HTR-8/SVneo (cell line): ENCODE measurements at regions not wholly inside any gene's neighbourhood (a gene's known extent, or its start where the extent isn't known, plus 50 kb on each side); places are given as distances from the start of the nearest gene placed in this dataset.
"Not testable (repeated sequence)": the region's sequence is repeated elsewhere in the genome, so short reads cannot be mapped to it uniquely, and the experiment has no call there.

Source experiments
- DNase-seq: peaks from one replicate; pipeline ENCODE4 v3.0.0; 2011; ENCODE audit warnings: low spot score, mixed read lengths; ENCODE audit not compliant: insufficient read length
- FAIRE-seq: peaks from 2 replicates; lab custom pipeline; 2011; peaks lifted over from hg19 to GRCh38; lab: Jason Lieb, UNC

- no peak for FAIRE-seq
Measured at GRCh38 chr17:6269478-6269877, 165.4 kb downstream of the AIPL1 start.

GRCh38 chr17:6261466-6261865, 173.5 kb downstream of the AIPL1 start:
- DNase-seq (no peak), FAIRE-seq (no peak)

More at GRCh38 chr17:6269478-6269877, 165.4 kb downstream of the AIPL1 start:
- DNase-seq = peak; percentile 45

GRCh38 chr17:6259899-6260298, 175.0 kb downstream of the AIPL1 start:
- FAIRE-seq (no peak), DNase-seq (no peak)

GRCh38 chr17:6257336-6257735, 177.6 kb downstream of the AIPL1 start:
- no peak for FAIRE-seq
- no peak for DNase-seq

- DNase-seq = no peak
- no peak for FAIRE-seq
Measured at GRCh38 chr17:6255322-6255721, 179.6 kb downstream of the AIPL1 start.

GRCh38 chr17:6254036-6254435, 180.9 kb downstream of the AIPL1 start:
- DNase-seq = no peak
- FAIRE-seq = no peak

- not testable (repeated sequence) for FAIRE-seq, DNase-seq
Measured at GRCh38 chr17:6251640-6252039, 181.5 kb downstream of the WSCD1 start.

- no peak for FAIRE-seq
Measured at GRCh38 chr17:6249732-6250131, 179.6 kb downstream of the WSCD1 start.

GRCh38 chr17:6248061-6248460, 177.9 kb downstream of the WSCD1 start:
- DNase-seq = no peak
- FAIRE-seq = no peak

More at GRCh38 chr17:6249732-6250131, 179.6 kb downstream of the WSCD1 start:
- DNase-seq = no peak

GRCh38 chr17:6245301-6246177, 175.4 kb downstream of the WSCD1 start:
- DNase-seq (no peak), FAIRE-seq (no peak)

GRCh38 chr17:6244796-6245195, 174.6 kb downstream of the WSCD1 start:
- DNase-seq = no peak
- FAIRE-seq = no peak

GRCh38 chr17:6244253-6244652, 174.1 kb downstream of the WSCD1 start:
- FAIRE-seq (no peak), DNase-seq (no peak)

GRCh38 chr17:6243186-6243585, 173.0 kb downstream of the WSCD1 start:
- FAIRE-seq (no peak), DNase-seq (no peak)

- FAIRE-seq (no peak), DNase-seq (no peak)
Measured at GRCh38 chr17:6241996-6242395, 171.8 kb downstream of the WSCD1 start.

GRCh38 chr17:6241381-6241780, 171.2 kb downstream of the WSCD1 start:
- FAIRE-seq = no peak
- no peak for DNase-seq

GRCh38 chr17:6240601-6241000, 170.4 kb downstream of the WSCD1 start:
- no peak for DNase-seq
- FAIRE-seq = no peak

- no peak for DNase-seq
- FAIRE-seq = no peak
Measured at GRCh38 chr17:6240001-6240400, 169.8 kb downstream of the WSCD1 start.

- DNase-seq (no peak), FAIRE-seq (no peak)
Measured at GRCh38 chr17:6239241-6239798, 169.1 kb downstream of the WSCD1 start.

GRCh38 chr17:6233856-6234255, 163.7 kb downstream of the WSCD1 start:
- DNase-seq (no peak), FAIRE-seq (no peak)

GRCh38 chr17:6233339-6233738, 163.2 kb downstream of the WSCD1 start:
- FAIRE-seq = peak; percentile 77
- no peak for DNase-seq

- DNase-seq = no peak
- no peak for FAIRE-seq
Measured at GRCh38 chr17:6232732-6233101, 162.5 kb downstream of the WSCD1 start.
